Esophagus mucosa (tissue), 1 donor: ENCODE measurements at regions not wholly inside any gene's neighbourhood (a gene's known extent, or its start where the extent isn't known, plus 50 kb on each side); places are given as distances from the start of the nearest gene placed in this dataset.
A peak's percentile ranks its signal among the peaks of the same experiment; 100 is the strongest.
"Not testable (repeated sequence)": the region's sequence is repeated elsewhere in the genome, so short reads cannot be mapped to it uniquely, and the experiment has no call there.

Source experiments
- ATAC-seq: fragments of 200-7000 bp; cut with Tn5 transposase; one replicate; pipeline ENCODE4 v1.9.1; 2020
- donor health status: DM: yes; HTN: yes; CAD: no.

- ATAC-seq, result no peak
These were observed 149.3 kb upstream of the PTPN1 start for GRCh38 chr20:50360921-50361320.

- not testable (repeated sequence) for ATAC-seq
These were observed 148.0 kb upstream of the PTPN1 start for GRCh38 chr20:50362177-50362576.

GRCh38 chr20:50363027-50363426, 147.2 kb upstream of the PTPN1 start:
- ATAC-seq, result no peak

GRCh38 chr20:50363479-50363878, 146.7 kb upstream of the PTPN1 start:
- ATAC-seq, result no peak

GRCh38 chr20:50364542-50364941, 145.6 kb upstream of the PTPN1 start:
- ATAC-seq, result no peak

- ATAC-seq, result peak; percentile 33
These were observed 143.7 kb upstream of the PTPN1 start for GRCh38 chr20:50366270-50367103.

GRCh38 chr20:50367104-50367674, 143.0 kb upstream of the PTPN1 start:
- ATAC-seq, result no peak

GRCh38 chr20:50367739-50368375, 142.3 kb upstream of the PTPN1 start:
- no peak for ATAC-seq

- no peak for ATAC-seq
These were observed 141.8 kb upstream of the PTPN1 start for GRCh38 chr20:50368386-50368785.

GRCh38 chr20:50368813-50369224, 141.4 kb upstream of the PTPN1 start:
- ATAC-seq, result no peak

- ATAC-seq, result peak; percentile 67
These were observed 140.8 kb upstream of the PTPN1 start for GRCh38 chr20:50369225-50370035.

- ATAC-seq, result no peak
These were observed 140.1 kb upstream of the PTPN1 start for GRCh38 chr20:50370036-50370566.

GRCh38 chr20:50371878-50372769, 138.1 kb upstream of the PTPN1 start:
- ATAC-seq, result peak; percentile 57

GRCh38 chr20:50372770-50373088, 137.5 kb upstream of the PTPN1 start:
- peak; percentile 21 for ATAC-seq

- ATAC-seq, result no peak
These were observed 136.4 kb upstream of the PTPN1 start for GRCh38 chr20:50373674-50374286.

- no peak for ATAC-seq
These were observed 135.6 kb upstream of the PTPN1 start for GRCh38 chr20:50374541-50375078.

GRCh38 chr20:50376179-50376887, 133.8 kb upstream of the PTPN1 start:
- ATAC-seq, result no peak

GRCh38 chr20:50376888-50377459, 133.2 kb upstream of the PTPN1 start:
- ATAC-seq, result peak; percentile 51

- no peak for ATAC-seq
These were observed 131.8 kb upstream of the PTPN1 start for GRCh38 chr20:50378170-50379000.
